ENCODE measurements at regions not wholly inside any gene's neighbourhood (a gene's known extent, or its start where the extent isn't known, plus 50 kb on each side); places are given as distances from the start of the nearest gene placed in this dataset.

DNA sequence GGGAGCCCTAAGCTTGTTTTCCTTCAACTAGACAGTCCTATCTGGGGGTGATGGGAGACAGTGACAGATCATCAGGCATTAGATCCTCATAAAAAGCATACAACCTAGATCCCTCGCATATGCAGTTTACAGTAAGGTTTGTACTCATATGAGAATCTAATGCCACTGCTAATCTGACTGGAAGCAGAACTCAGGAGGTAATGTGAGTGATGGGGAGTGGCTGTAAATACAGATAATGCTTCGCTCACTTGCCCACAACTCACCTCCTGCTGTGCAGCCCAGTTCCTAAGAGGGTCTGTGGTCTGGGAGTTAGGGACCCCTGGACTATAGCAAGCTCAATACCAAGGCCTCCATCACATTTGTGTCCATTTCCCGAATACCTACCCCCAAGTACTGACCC lies 260.5 kb downstream of the CDK5RAP2 start:
- CTCF ChIA-PET (ENCODE audit: unreplicated experiment), result no interaction called here
- Histone ChIP-seq H3K9me3 (ENCODE audit: low read length) (no peaks in the 10 kb centered on the region), H4K20me1 (ENCODE audit: insufficient read depth, low read length) (no peaks in the 10 kb centered on the region), H3K79me2 (ENCODE audit: insufficient read depth, low read depth, low read length) (no peaks in the 10 kb centered on the region), H2AFZ (ENCODE audit: low read length) (no peak overlapping the region), H3K4me1 (ENCODE audit: insufficient read depth, low read length, poor library complexity, severe bottlenecking) (no peaks in the 10 kb centered on the region), H3K27ac (ENCODE audit: low read depth, low read length, poor library complexity, severe bottlenecking) (no peak overlapping the region), H3K4me2 (ENCODE audit: low read length) (no peak overlapping the region), H3K9me2 (ENCODE audit: insufficient read depth, low read length) (no peaks in the 10 kb centered on the region), H3K4me3 (ENCODE audit: low read depth, low read length, poor library complexity, severe bottlenecking) (no peak overlapping the region), H3K36me3 (ENCODE audit: insufficient read depth, low read length) (no peaks in the 10 kb centered on the region)
- intact Hi-C loops (cut with micrococcal nuclease; ENCODE audit: unreplicated experiment), result no loop called here
- no TSS peak for BruUV-seq (replicated peaks)
- TF ChIP-seq, protein P1, sequence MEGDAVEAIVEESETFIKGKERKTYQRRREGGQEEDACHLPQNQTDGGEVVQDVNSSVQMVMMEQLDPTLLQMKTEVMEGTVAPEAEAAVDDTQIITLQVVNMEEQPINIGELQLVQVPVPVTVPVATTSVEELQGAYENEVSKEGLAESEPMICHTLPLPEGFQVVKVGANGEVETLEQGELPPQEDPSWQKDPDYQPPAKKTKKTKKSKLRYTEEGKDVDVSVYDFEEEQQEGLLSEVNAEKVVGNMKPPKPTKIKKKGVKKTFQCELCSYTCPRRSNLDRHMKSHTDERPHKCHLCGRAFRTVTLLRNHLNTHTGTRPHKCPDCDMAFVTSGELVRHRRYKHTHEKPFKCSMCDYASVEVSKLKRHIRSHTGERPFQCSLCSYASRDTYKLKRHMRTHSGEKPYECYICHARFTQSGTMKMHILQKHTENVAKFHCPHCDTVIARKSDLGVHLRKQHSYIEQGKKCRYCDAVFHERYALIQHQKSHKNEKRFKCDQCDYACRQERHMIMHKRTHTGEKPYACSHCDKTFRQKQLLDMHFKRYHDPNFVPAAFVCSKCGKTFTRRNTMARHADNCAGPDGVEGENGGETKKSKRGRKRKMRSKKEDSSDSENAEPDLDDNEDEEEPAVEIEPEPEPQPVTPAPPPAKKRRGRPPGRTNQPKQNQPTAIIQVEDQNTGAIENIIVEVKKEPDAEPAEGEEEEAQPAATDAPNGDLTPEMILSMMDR (conservative IDR thresholded peaks at IDR 0.05; ENCODE audit: low read length), result no peak
- TF ChIP-seq EZH2phosphoT487 (IDR thresholded peaks at IDR 0.05; ENCODE audit: borderline replicate concordance, low read depth, low read length), result no peak
- no peak for DNase-seq (ENCODE audit: low spot score)
- POLR2A ChIA-PET, result no interaction called here

DNA sequence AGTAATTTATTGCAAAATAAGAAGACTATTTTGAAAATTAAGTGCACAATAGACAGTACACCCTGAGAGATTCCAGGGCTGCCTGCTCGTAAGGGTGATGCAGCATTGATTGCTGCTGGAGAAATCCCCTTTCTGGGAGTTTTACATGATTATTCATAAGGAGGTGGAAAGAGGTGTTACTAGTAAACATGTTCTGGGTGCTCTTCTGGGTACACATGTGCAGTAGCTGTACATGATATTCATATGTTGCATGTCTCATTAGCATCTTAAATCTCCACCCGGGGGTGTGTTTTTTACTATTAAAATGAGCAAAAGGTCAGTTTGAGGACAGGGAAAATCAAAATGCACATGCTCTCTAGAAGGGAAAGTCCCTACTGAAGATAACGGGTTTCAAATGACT lies 264.8 kb downstream of the CDK5RAP2 start:
- CTCF ChIA-PET (ENCODE audit: unreplicated experiment), result interaction anchor here (0.6 kb wide), 1 partner anchor 298 kb away, joined by 3 read pairs; no protein-coding TSS in a partner anchor

DNA sequence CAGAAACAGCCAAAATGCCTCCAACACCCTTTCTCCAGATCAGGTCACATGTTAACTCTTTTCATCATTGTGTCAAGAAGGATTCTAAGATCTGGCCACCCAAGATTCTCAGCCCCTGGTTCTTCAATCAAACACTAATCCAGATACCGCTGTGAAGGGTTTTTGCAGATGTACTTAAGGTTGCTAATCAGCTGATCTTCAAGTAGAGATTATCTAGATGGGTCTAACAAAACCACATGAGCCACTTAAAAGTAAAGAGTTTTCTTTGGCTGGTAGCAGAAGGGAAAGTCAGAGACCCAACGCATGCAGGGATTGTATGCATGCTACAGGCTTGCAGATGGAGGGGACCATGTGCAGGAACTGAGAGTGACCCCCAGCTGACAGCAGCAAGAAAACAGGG lies 267.9 kb downstream of the CDK5RAP2 start:
- POLR2A ChIA-PET, result no interaction called here

More for the DNA sequence above, 264.8 kb downstream of the CDK5RAP2 start:
- Histone ChIP-seq H3K79me2 (ENCODE audit: insufficient read depth, low read depth, low read length) (no peaks in the 10 kb centered on the region), H3K27ac (ENCODE audit: low read depth, low read length, poor library complexity, severe bottlenecking) (no peak overlapping the region), H3K4me3 (ENCODE audit: low read depth, low read length, poor library complexity, severe bottlenecking) (no peak overlapping the region), H2AFZ (ENCODE audit: low read length) (no peak overlapping the region), H3K9me3 (ENCODE audit: low read length) (no peaks in the 10 kb centered on the region), H4K20me1 (ENCODE audit: insufficient read depth, low read length) (no peaks in the 10 kb centered on the region), H3K9me2 (ENCODE audit: insufficient read depth, low read length) (no peaks in the 10 kb centered on the region), H3K4me2 (ENCODE audit: low read length) (no peak overlapping the region), H3K36me3 (ENCODE audit: insufficient read depth, low read length) (no peaks in the 10 kb centered on the region), H3K4me1 (ENCODE audit: insufficient read depth, low read length, poor library complexity, severe bottlenecking) (no peaks in the 10 kb centered on the region)
- BruUV-seq (replicated peaks), result no TSS peak
- POLR2A ChIA-PET, result interaction anchor here (0.6 kb wide), 1 partner anchor 809 kb away, joined by 3 read pairs; no protein-coding TSS in a partner anchor
- no peak for DNase-seq (ENCODE audit: low spot score)
- intact Hi-C loops (cut with micrococcal nuclease; ENCODE audit: unreplicated experiment), result no loop called here
- no peak for TF ChIP-seq EZH2phosphoT487 (IDR thresholded peaks at IDR 0.05; ENCODE audit: borderline replicate concordance, low read depth, low read length)
- TF ChIP-seq, protein P1 (conservative IDR thresholded peaks at IDR 0.05; ENCODE audit: low read length), result no peak

More for the DNA sequence above, 267.9 kb downstream of the CDK5RAP2 start:
- Histone ChIP-seq H2AFZ (ENCODE audit: low read length) (no peak overlapping the region), H3K9me3 (ENCODE audit: low read length) (no peaks in the 10 kb centered on the region), H3K36me3 (ENCODE audit: insufficient read depth, low read length) (no peaks in the 10 kb centered on the region), H3K79me2 (ENCODE audit: insufficient read depth, low read depth, low read length) (no peaks in the 10 kb centered on the region), H4K20me1 (ENCODE audit: insufficient read depth, low read length) (no peaks in the 10 kb centered on the region), H3K4me1 (ENCODE audit: insufficient read depth, low read length, poor library complexity, severe bottlenecking) (no peaks in the 10 kb centered on the region), H3K9me2 (ENCODE audit: insufficient read depth, low read length) (no peaks in the 10 kb centered on the region), H3K27ac (ENCODE audit: low read depth, low read length, poor library complexity, severe bottlenecking) (no peak overlapping the region), H3K4me2 (ENCODE audit: low read length) (no peak overlapping the region), H3K4me3 (ENCODE audit: low read depth, low read length, poor library complexity, severe bottlenecking) (no peak overlapping the region)
- CTCF ChIA-PET (ENCODE audit: unreplicated experiment), result no interaction called here
- TF ChIP-seq EZH2phosphoT487 (IDR thresholded peaks at IDR 0.05; ENCODE audit: borderline replicate concordance, low read depth, low read length), result no peak
- TF ChIP-seq, protein P1 (conservative IDR thresholded peaks at IDR 0.05; ENCODE audit: low read length), result no peak
- no peak for DNase-seq (ENCODE audit: low spot score)
- intact Hi-C loops (cut with micrococcal nuclease; ENCODE audit: unreplicated experiment), result no loop called here
- BruUV-seq (replicated peaks), result no TSS peak

Data from OCI-LY7 (cell line).